Erythroblast (primary cell): ENCODE measurements at regions not wholly inside any gene's neighbourhood (a gene's known extent, or its start where the extent isn't known, plus 50 kb on each side); places are given as distances from the start of the nearest gene placed in this dataset.

Experiments used
- GATA1 ChIP-seq: IDR thresholded peaks from 2 replicates; pipeline ENCODE4 v1.6.1; 2011; ENCODE audit warnings: low read depth, mild to moderate bottlenecking, control low read depth, low read length, moderate library complexity
- POLR2A ChIP-seq: IDR thresholded peaks from 2 replicates; pipeline ENCODE4 v1.6.1; 2011; ENCODE audit warnings: mild to moderate bottlenecking, low read length

- TF ChIP-seq POLR2A (no peak), GATA1 (no peak)
Measured at GRCh38 chr7:98559958-98560357, 57.1 kb upstream of the NPTX2 start.
